KMS-11 (cell line): ENCODE measurements at regions not wholly inside any gene's neighbourhood (a gene's known extent, or its start where the extent isn't known, plus 50 kb on each side); places are given as distances from the start of the nearest gene placed in this dataset.

ENCODE experiments used
- H2AFZ ChIP-seq: fragments of 200-600 bp; sonication (generic); 2 replicates; pipeline ENCODE4 v1.6.1; 2016; ENCODE audit warnings: antibody characterized with exemption, mixed run types, low read depth
- H3K27ac ChIP-seq: fragments of 200-600 bp; sonication (generic); 2 replicates; pipeline ENCODE4 v1.6.1; 2016; ENCODE audit warnings: mild to moderate bottlenecking, mixed run types
- H3K27me3 ChIP-seq: fragments of 200-600 bp; sonication (generic); 2 replicates; pipeline ENCODE4 v1.6.1; 2017; ENCODE audit warnings: mild to moderate bottlenecking, low read depth, mixed run types, moderate library complexity; ENCODE audit not compliant: insufficient read depth
- H3K36me3 ChIP-seq: fragments of 200-600 bp; sonication (generic); 2 replicates; pipeline ENCODE4 v1.6.1; 2017; ENCODE audit warnings: mild to moderate bottlenecking, mixed run types; ENCODE audit not compliant: insufficient read depth
- H3K4me1 ChIP-seq: fragments of 200-600 bp; sonication (generic); 2 replicates; pipeline ENCODE4 v1.6.1; 2016; ENCODE audit warnings: mild to moderate bottlenecking, low read depth, mixed run types; ENCODE audit not compliant: poor library complexity, severe bottlenecking
- H3K4me2 ChIP-seq: fragments of 200-600 bp; sonication (generic); 2 replicates; pipeline ENCODE4 v1.7.0; 2016; ENCODE audit warnings: mild to moderate bottlenecking, mixed run types
- H3K4me3 ChIP-seq: fragments of 200-600 bp; sonication (generic); IDR thresholded peaks from 2 replicates; pipeline ENCODE4 v1.6.1; 2017; ENCODE audit warnings: low read depth, low read length, mixed read lengths; ENCODE audit not compliant: insufficient read depth
- H3K79me2 ChIP-seq: fragments of 200-600 bp; sonication (generic); 2 replicates; pipeline ENCODE4 v1.6.1; 2016; ENCODE audit warnings: low read depth, mixed run types; ENCODE audit not compliant: insufficient read depth
- H3K9ac ChIP-seq: fragments of 200-600 bp; sonication (generic); 2 replicates; pipeline ENCODE4 v1.6.1; 2016; ENCODE audit warnings: mild to moderate bottlenecking, mixed run types
- H4K20me1 ChIP-seq: fragments of 200-600 bp; sonication (generic); 2 replicates; pipeline ENCODE4 v1.6.1; 2016; ENCODE audit warnings: mild to moderate bottlenecking, mixed run types; ENCODE audit not compliant: insufficient read depth
- TF ChIP-seq, protein P1 (sequence below): fragments of 200-600 bp; sonication (generic); conservative IDR thresholded peaks from 2 replicates; pipeline ENCODE4 v1.6.1; 2017; ENCODE audit warnings: low read depth, mild to moderate bottlenecking, antibody characterized with exemption, low read length, moderate library complexity, mixed read lengths

DNA sequence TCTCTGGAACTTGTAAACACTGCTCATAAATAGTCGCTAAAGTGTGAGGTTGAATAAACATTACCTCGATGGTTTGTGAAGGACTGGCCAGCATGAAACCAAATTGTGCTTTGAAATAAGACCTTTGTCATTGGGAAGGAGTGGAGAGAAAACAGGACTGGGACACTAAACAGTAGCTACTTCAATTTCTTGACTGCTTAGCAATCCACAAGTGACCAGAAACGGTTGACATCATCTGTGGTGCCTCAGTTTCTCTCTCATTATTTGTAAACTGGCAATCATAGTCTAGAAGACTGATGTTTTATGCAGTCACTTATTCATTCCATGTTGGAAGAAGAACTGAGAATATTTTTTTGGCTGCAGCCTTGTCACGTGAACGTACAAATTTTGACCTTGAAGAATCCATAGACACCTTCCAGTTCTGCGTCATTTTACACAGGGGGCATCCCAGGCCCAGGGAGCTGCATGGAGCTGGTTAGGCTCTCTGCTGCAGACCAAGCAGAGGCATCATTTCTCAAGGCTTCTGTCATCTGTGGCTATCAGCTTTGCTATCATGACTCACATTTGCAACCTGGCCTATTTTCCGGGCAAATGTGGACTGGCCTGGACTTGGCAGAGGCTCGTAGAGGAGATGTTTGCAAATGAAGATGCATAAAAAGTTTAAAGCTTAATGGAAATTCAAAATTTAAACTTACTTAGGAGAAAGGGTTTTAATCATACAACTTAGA, 391.8 kb downstream of the FGF9 start:
- Histone ChIP-seq H3K27ac (no peak overlapping the region), H3K9ac (no peak overlapping the region), H3K4me3 (no peak overlapping the region), H3K4me2 (no peak overlapping the region), H3K4me1 (no peaks in the 10 kb centered on the region), H3K79me2 (no peaks in the 10 kb centered on the region), H2AFZ (no peak overlapping the region), H3K36me3 (no peaks in the 10 kb centered on the region), H3K27me3 (no peaks in the 10 kb centered on the region), H4K20me1 (no peaks in the 10 kb centered on the region)
- TF ChIP-seq, protein P1, sequence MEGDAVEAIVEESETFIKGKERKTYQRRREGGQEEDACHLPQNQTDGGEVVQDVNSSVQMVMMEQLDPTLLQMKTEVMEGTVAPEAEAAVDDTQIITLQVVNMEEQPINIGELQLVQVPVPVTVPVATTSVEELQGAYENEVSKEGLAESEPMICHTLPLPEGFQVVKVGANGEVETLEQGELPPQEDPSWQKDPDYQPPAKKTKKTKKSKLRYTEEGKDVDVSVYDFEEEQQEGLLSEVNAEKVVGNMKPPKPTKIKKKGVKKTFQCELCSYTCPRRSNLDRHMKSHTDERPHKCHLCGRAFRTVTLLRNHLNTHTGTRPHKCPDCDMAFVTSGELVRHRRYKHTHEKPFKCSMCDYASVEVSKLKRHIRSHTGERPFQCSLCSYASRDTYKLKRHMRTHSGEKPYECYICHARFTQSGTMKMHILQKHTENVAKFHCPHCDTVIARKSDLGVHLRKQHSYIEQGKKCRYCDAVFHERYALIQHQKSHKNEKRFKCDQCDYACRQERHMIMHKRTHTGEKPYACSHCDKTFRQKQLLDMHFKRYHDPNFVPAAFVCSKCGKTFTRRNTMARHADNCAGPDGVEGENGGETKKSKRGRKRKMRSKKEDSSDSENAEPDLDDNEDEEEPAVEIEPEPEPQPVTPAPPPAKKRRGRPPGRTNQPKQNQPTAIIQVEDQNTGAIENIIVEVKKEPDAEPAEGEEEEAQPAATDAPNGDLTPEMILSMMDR, result no peak

DNA sequence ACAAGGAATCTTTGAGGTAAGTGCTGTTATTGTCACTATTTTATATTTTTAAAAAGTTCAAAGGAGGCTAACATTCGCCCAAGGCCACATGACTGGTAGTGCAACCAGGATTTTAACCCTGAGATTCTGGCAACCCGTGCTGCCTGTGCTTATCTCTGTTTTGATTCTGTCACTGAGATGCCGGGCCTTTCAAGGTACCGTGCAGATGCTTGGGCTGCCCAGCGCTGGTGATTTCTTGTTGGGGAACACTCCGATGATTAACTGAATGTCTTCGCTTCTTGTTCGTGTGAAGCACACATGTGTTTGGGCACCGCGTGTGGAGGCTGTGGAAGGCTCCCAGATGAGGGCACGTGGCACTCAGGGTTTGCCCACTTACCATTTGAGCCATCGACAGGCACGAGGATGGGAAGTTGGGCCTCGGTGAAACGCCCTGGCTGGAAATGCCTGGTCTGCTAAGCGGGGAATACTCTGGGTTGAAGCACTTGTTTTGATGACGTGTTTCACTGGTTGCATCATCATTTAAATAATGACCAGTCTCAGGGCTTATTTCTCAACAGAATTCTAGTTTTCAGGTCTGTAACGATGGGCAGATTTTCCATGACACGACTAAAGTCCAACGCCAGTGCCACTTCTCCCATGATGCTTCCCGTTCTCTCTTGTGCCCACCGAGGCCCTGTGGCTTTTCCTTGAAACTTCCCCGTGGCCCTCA, 392.7 kb downstream of the FGF9 start:
- Histone ChIP-seq H3K79me2 (no peaks in the 10 kb centered on the region), H3K36me3 (no peaks in the 10 kb centered on the region), H3K27me3 (no peaks in the 10 kb centered on the region), H3K9ac (no peak overlapping the region), H4K20me1 (no peaks in the 10 kb centered on the region), H3K4me3 (no peak overlapping the region), H3K4me2 (no peak overlapping the region), H3K27ac (no peak overlapping the region), H3K4me1 (no peaks in the 10 kb centered on the region), H2AFZ (no peak overlapping the region)
- TF ChIP-seq, protein P1, result no peak

DNA sequence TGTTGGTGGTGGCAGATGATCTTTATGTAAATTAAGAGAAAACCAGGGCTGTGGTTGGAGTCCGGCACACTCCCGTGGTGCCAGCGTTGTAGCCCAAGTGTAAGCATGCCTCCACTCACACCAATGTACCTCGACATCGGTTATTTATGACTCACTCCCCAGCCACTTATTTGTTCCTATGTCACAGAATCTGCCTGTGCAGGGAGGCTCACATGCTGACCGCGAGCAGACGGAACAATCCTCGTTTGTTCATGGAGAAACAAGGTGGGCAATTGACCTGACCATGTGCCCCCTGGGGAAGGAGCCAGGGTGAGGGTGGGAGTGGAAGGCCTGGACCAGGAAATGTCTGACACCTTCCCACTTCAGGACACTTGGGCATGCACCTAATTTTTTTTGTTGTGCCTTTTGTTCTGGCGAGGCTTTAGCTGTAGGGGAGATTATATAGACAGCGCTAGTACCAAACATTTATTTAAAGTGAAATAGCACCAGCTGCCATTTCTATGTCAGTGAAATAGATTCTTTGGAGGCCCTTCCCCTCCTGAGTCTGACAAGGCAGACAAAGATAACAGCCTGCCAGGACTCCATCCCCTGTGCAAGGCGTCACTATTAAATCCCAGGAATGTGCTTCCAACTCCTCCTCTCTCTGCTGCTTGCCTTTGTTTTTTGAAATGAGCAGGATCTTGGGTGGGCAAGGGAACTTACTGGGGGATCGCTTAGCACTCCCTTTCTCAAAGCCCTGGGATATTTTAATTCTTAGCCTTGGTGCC, 394.2 kb downstream of the FGF9 start:
- Histone ChIP-seq H4K20me1 (no peaks in the 10 kb centered on the region), H3K4me2 (no peak overlapping the region), H3K27me3 (no peaks in the 10 kb centered on the region), H3K36me3 (no peaks in the 10 kb centered on the region), H3K9ac (no peak overlapping the region), H3K27ac (no peak overlapping the region), H3K4me3 (no peak overlapping the region), H3K4me1 (no peaks in the 10 kb centered on the region), H2AFZ (no peak overlapping the region), H3K79me2 (no peaks in the 10 kb centered on the region)
- TF ChIP-seq, protein P1, result no peak

DNA sequence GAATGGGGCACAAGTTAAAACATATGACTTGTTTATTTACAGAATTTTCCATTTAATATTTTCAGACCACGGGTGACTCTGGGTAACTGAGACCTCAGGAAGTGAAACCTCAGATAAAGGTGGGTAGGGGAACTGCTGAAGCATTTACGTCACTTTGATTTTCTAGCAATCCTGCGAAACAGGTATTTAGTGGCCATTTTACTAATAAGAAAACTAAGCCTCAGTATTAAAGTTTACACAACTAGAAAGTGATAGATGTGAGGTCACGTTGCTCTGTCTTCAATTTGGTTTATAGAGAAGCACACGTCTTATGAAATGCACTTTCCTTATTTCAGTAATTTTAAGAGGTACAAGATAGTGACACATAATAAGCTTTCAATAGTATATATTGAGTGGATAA, 402.8 kb downstream of the FGF9 start:
- no peak overlapping the region for H3K9ac ChIP-seq
- H3K27ac ChIP-seq, result no peak overlapping the region
- TF ChIP-seq, protein P1, result no peak
- H2AFZ ChIP-seq, result no peak overlapping the region
- H3K79me2 ChIP-seq, result no peaks in the 10 kb centered on the region
- H3K36me3 ChIP-seq, result no peaks in the 10 kb centered on the region
- H3K4me3 ChIP-seq, result no peak overlapping the region
- no peaks in the 10 kb centered on the region for H4K20me1 ChIP-seq
- H3K4me1 ChIP-seq, result no peaks in the 10 kb centered on the region
- no peaks in the 10 kb centered on the region for H3K27me3 ChIP-seq
- no peak overlapping the region for H3K4me2 ChIP-seq
